ENCODE measurements at regions not wholly inside any gene's neighbourhood (a gene's known extent, or its start where the extent isn't known, plus 50 kb on each side); places are given as distances from the start of the nearest gene placed in this dataset.

DNA sequence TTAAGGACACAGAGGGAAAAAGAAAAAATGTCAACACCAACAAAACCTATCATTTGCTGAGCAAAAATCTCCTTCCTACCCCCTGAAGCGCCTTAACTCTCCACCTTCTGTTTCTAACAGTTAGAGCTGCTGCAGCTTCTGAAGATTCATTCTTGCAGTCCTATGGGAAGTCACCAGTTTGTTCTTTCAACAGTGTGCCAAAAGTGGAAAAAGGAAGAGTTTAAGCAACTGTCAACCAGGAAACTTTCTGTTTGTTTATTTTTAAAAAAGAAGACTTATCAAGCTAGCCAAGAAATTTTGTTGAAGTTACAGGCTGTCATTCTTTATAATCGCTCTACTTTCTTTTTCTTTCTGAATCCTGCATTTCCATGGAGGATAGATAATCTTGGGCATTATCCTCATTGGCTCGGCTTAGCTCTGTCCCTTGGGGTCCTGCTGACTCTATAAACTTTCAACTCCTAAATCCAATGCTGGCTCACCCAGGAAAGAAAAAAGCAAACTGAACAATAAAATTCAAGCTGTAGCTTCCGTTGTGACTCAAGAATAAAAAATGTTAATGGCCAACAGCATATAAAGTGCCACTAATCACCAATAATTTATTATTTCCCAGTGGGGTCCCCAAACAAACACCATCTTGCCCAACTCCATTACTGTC is 172.8 kb upstream of the CITED2 start:
- no peaks in the 10 kb centered on the region for H3K4me1 ChIP-seq (ENCODE audit: control insufficient read depth, insufficient read depth, low read length)
- no peaks in the 10 kb centered on the region for H3K36me3 ChIP-seq (ENCODE audit: control insufficient read depth, insufficient read depth, low read length)
- no peak overlapping the region for H3K4me3 ChIP-seq (ENCODE audit: low read length)
- H3K27ac ChIP-seq (ENCODE audit: low read length) = no peak overlapping the region
- H3K27me3 ChIP-seq (ENCODE audit: control insufficient read depth, insufficient read depth, low read length) = no peaks in the 10 kb centered on the region
- no peak for DNase-seq (ENCODE audit: low read depth, low spot score)
- no peaks in the 10 kb centered on the region for H3K9me3 ChIP-seq (ENCODE audit: control insufficient read depth, insufficient read depth, low read length)
- no CpG with 5 or more reads among the region's 4 CpGs for WGBS (ENCODE audit: insufficient coverage, insufficient read length)

DNA sequence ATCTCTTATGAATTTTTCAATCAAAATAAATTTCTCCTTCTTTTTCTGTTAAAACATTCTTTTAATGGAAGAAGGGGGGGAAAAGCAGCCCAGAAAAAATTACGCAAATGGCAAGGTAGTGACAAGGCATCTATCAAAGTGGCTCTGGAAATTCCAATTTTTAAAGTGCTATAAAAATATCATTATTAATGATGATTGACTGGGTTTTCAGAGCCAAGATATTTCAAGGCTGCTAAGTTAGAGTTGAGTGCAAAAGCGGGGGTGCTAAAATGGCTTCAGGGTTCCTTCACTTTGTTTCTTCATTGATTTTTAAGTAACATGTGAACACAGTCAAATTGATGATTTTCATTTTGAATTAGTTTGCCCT is 171.6 kb upstream of the CITED2 start:
- H3K27ac ChIP-seq (ENCODE audit: low read length) = no peak overlapping the region
- H3K4me1 ChIP-seq (ENCODE audit: control insufficient read depth, insufficient read depth, low read length) = no peaks in the 10 kb centered on the region
- WGBS (ENCODE audit: insufficient coverage, insufficient read length) = no CpG with 5 or more reads among the region's 2 CpGs
- no peaks in the 10 kb centered on the region for H3K36me3 ChIP-seq (ENCODE audit: control insufficient read depth, insufficient read depth, low read length)
- H3K9me3 ChIP-seq (ENCODE audit: control insufficient read depth, insufficient read depth, low read length) = no peaks in the 10 kb centered on the region
- H3K4me3 ChIP-seq (ENCODE audit: low read length) = no peak overlapping the region
- DNase-seq (ENCODE audit: low read depth, low spot score) = no peak
- H3K27me3 ChIP-seq (ENCODE audit: control insufficient read depth, insufficient read depth, low read length) = no peaks in the 10 kb centered on the region

DNA sequence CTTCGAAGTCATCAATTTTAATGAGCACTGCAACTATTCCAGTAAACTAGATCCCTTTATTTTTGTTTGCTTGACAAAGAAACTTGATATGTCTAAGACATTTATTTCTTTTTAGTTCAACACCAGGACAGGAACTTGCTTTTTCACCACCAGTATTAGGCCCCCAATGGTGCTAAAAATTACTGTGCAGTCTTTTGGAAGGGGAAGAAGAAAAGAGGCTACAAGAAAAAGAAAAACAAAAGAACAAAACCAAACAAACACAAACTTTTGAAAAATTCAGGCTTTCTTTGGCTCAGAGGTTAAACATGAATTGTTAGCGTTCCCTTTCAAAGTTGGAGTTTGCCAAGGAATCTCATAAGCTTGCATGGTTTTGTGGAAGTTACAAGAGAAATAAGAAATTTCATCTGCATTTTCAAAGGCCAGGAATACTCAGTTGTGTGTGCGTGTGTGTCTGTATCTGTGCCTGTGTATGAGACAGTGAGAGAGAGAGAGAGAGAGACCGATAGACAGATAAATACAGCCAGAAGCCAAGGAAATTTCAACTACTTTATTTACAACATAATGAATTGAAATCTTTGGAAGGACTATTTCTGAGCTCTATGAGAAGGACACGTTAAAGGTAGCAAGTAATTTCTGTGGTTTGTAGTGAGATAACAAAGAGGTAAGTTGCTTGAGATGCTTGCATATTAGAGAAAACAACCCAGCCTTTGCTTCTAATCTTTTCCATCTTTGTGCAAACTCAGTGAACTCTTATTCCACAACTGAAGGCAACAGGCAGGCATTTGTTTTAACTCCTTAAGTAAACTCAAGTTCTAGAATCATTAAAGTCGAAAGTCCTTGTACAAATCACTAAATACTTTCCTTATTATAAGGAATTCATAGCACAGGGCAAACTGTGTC is 171.0 kb upstream of the CITED2 start:
- Histone ChIP-seq H3K9me3 (ENCODE audit: control insufficient read depth, insufficient read depth, low read length) (no peaks in the 10 kb centered on the region), H3K27me3 (ENCODE audit: control insufficient read depth, insufficient read depth, low read length) (no peaks in the 10 kb centered on the region), H3K4me3 (ENCODE audit: low read length) (no peak overlapping the region), H3K27ac (ENCODE audit: low read length) (no peak overlapping the region), H3K36me3 (ENCODE audit: control insufficient read depth, insufficient read depth, low read length) (no peaks in the 10 kb centered on the region), H3K4me1 (ENCODE audit: control insufficient read depth, insufficient read depth, low read length) (no peaks in the 10 kb centered on the region)
- WGBS (ENCODE audit: insufficient coverage, insufficient read length) = no CpG with 5 or more reads among the region's 6 CpGs
- no peak for DNase-seq (ENCODE audit: low read depth, low spot score)

DNA sequence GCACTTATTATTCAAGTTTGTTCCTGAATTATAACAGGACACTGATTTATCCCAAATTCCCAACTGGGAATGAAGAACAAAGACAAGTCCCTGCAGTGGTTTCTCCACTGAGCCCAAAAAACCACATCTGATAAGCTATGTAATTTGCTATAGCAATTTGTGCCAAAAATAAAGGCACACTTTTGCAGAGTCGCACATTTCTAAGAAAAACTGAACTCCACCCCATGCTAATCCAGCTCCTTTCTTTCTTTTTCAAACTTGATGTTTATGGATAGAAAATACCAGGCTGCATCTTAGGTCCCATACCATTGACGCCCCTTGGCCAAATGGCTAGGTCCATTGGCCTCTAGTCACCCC is 170.2 kb upstream of the CITED2 start:
- Histone ChIP-seq H3K4me1 (ENCODE audit: control insufficient read depth, insufficient read depth, low read length) (no peaks in the 10 kb centered on the region), H3K36me3 (ENCODE audit: control insufficient read depth, insufficient read depth, low read length) (no peaks in the 10 kb centered on the region), H3K4me3 (ENCODE audit: low read length) (no peak overlapping the region), H3K9me3 (ENCODE audit: control insufficient read depth, insufficient read depth, low read length) (no peaks in the 10 kb centered on the region), H3K27me3 (ENCODE audit: control insufficient read depth, insufficient read depth, low read length) (no peaks in the 10 kb centered on the region), H3K27ac (ENCODE audit: low read length) (no peak overlapping the region)
- no peak for DNase-seq (ENCODE audit: low read depth, low spot score)
- no CpG with 5 or more reads among the region's 2 CpGs for WGBS (ENCODE audit: insufficient coverage, insufficient read length)

DNA sequence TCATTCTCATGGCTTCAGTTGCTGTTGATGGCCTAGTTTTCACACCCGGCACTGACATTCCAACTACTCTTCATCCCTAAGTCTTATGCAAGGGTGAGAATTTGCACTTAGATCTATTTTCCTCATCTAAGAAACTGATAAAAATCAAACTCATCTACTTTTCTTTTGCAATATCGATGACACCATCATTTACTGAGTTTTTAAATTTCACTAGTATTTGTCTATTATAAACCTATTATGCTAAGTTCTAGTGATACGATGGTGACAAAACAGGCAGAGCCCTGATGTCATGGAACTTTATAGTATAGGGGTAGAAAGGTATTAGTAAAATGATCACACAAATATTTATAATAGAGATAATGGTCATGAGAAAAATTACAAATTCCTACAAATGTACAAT is 167.9 kb upstream of the CITED2 start:
- H3K27ac ChIP-seq (ENCODE audit: low read length) = no peak overlapping the region
- no peaks in the 10 kb centered on the region for H3K36me3 ChIP-seq (ENCODE audit: control insufficient read depth, insufficient read depth, low read length)
- no peak overlapping the region for H3K4me3 ChIP-seq (ENCODE audit: low read length)
- no CpG with 5 or more reads among the region's 3 CpGs for WGBS (ENCODE audit: insufficient coverage, insufficient read length)
- H3K27me3 ChIP-seq (ENCODE audit: control insufficient read depth, insufficient read depth, low read length) = no peaks in the 10 kb centered on the region
- DNase-seq (ENCODE audit: low read depth, low spot score) = no peak
- no peaks in the 10 kb centered on the region for H3K9me3 ChIP-seq (ENCODE audit: control insufficient read depth, insufficient read depth, low read length)
- no peaks in the 10 kb centered on the region for H3K4me1 ChIP-seq (ENCODE audit: control insufficient read depth, insufficient read depth, low read length)

DNA sequence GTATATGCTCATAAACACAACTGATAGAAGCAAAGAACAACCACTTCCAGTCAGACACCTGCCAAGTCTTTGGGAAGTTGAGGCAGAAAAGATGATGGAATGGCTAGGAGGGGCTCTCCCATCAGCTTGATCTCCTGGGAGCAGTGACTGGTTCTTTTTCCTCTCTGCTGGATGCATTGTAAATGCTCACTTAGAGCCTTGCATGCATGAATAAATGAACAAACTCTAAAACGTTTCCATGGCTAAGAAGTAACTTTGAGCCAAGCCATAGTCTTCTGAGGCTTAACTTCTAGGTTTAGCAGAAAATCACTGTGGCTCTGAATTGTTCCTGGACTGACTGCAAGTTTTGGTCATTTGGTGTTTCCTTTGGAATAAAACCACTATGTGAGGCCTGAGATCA is 166.4 kb upstream of the CITED2 start:
- no CpG with 5 or more reads among the region's 1 CpG for WGBS (ENCODE audit: insufficient coverage, insufficient read length)
- Histone ChIP-seq H3K4me3 (ENCODE audit: low read length) (no peak overlapping the region), H3K27ac (ENCODE audit: low read length) (no peak overlapping the region), H3K9me3 (ENCODE audit: control insufficient read depth, insufficient read depth, low read length) (no peaks in the 10 kb centered on the region), H3K4me1 (ENCODE audit: control insufficient read depth, insufficient read depth, low read length) (no peaks in the 10 kb centered on the region), H3K36me3 (ENCODE audit: control insufficient read depth, insufficient read depth, low read length) (no peaks in the 10 kb centered on the region), H3K27me3 (ENCODE audit: control insufficient read depth, insufficient read depth, low read length) (no peaks in the 10 kb centered on the region)
- no peak for DNase-seq (ENCODE audit: low read depth, low spot score)

DNA sequence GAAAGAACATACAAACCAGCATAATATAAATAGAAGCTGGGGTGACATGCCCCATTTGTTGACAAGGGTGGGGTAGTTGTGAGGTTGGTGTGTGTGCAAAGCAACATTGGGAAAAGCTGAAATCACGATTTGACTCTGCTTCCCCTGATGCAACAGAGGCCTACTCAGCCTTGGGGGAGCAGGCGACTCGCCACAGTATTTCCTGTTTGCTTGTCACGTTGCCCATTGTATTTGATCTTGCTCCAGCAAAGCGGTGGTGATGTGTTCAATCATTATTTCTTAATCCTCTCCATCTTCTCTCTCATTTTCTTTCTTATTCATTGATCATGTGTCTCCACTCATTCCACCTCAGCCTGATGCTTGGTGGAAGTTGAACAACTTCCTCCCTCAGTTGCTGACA is 165.8 kb upstream of the CITED2 start:
- Histone ChIP-seq H3K27ac (ENCODE audit: low read length) (no peak overlapping the region), H3K4me3 (ENCODE audit: low read length) (no peak overlapping the region), H3K4me1 (ENCODE audit: control insufficient read depth, insufficient read depth, low read length) (no peaks in the 10 kb centered on the region), H3K27me3 (ENCODE audit: control insufficient read depth, insufficient read depth, low read length) (no peaks in the 10 kb centered on the region), H3K9me3 (ENCODE audit: control insufficient read depth, insufficient read depth, low read length) (no peaks in the 10 kb centered on the region), H3K36me3 (ENCODE audit: control insufficient read depth, insufficient read depth, low read length) (no peaks in the 10 kb centered on the region)
- DNase-seq (ENCODE audit: low read depth, low spot score) = no peak
- no CpG with 5 or more reads among the region's 5 CpGs for WGBS (ENCODE audit: insufficient coverage, insufficient read length)

DNA sequence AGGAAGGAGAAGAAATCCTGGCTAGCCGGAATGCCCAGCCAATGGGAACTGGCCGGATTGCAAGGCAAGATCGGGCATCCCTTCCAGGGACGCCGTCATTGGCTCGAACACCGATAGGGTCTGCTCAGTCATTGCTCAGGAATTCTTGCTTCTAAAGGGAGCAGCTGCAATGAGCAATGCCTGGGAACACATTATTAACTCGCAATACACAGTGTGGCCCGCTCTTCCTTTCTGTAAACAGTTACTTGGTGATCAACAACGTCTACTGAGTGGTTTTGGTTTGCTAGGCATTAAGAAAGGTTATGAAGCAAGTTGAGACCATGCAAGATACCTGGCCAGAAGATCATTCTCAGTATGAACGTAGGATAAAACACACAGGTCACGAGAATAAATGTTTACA is 165.4 kb upstream of the CITED2 start:
- WGBS (ENCODE audit: insufficient coverage, insufficient read length) = no CpG with 5 or more reads among the region's 12 CpGs
- Histone ChIP-seq H3K27me3 (ENCODE audit: control insufficient read depth, insufficient read depth, low read length) (no peaks in the 10 kb centered on the region), H3K36me3 (ENCODE audit: control insufficient read depth, insufficient read depth, low read length) (no peaks in the 10 kb centered on the region), H3K27ac (ENCODE audit: low read length) (no peak overlapping the region), H3K4me1 (ENCODE audit: control insufficient read depth, insufficient read depth, low read length) (no peaks in the 10 kb centered on the region), H3K9me3 (ENCODE audit: control insufficient read depth, insufficient read depth, low read length) (no peaks in the 10 kb centered on the region), H3K4me3 (ENCODE audit: low read length) (no peak overlapping the region)
- no peak for DNase-seq (ENCODE audit: low read depth, low spot score)

DNA sequence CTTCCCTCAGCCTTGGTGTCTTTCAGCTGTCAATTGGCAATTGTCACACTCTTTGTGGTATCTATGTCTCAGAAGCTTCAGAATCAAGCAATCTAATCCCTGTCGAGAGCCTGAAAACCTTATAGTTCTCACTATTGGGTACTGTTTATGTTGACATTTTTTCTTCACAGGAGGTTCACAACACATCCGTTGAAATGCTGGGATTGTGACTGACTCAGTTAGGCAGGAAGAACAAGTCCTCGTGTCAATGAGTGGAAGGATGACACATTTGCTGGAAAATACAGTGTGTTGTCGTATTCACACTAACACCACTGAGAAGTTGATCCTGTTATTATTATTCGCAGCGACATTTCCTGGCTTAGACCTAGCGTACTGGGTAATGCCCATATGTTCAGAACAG is 163.9 kb upstream of the CITED2 start:
- no peak overlapping the region for H3K27ac ChIP-seq (ENCODE audit: low read length)
- H3K4me3 ChIP-seq (ENCODE audit: low read length) = no peak overlapping the region
- no peaks in the 10 kb centered on the region for H3K36me3 ChIP-seq (ENCODE audit: control insufficient read depth, insufficient read depth, low read length)
- H3K9me3 ChIP-seq (ENCODE audit: control insufficient read depth, insufficient read depth, low read length) = no peaks in the 10 kb centered on the region
- no peak for DNase-seq (ENCODE audit: low read depth, low spot score)
- WGBS (ENCODE audit: insufficient coverage, insufficient read length) = no CpG with 5 or more reads among the region's 7 CpGs
- H3K4me1 ChIP-seq (ENCODE audit: control insufficient read depth, insufficient read depth, low read length) = no peaks in the 10 kb centered on the region
- H3K27me3 ChIP-seq (ENCODE audit: control insufficient read depth, insufficient read depth, low read length) = no peaks in the 10 kb centered on the region

DNA sequence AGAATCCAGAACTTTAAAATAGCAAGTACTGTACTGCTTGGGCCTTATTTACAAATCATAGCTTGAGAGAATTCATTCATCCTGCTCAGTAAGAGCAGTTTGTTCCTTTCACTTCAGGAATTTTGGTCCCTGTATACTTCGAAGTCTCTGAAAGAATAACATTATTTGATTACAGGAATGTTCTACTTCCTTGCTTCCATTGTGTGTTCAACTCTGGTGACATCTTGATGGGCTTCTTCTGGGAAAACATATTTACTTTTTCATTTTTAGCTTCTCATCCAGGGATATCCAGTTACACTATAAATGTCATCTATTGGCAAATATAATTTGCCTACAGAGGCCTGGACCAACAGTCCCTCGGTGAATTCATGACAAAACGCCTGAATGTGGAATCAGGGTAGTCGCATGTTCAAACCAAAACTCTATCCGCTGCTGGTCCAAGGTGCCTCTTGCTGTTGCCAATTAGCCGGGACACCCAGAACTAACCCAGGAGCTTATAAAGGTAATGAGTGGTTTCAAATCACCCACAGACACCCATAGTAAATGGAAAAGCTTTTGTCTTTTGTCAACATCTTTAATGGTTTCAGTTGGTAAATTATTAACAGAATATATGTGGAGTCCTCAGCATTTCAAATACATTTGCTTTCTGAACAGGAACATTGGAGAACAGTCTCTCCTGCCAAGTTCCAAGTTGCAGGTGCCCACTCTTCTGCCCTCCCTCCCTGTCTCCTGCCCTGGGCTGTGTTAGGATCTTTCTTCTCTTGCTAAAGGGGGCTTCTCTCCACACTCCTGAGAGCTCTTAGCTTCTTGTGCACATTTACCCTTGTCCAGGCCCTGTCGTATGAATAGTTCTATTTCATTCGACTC is 162.5 kb upstream of the CITED2 start:
- H3K36me3 ChIP-seq (ENCODE audit: control insufficient read depth, insufficient read depth, low read length) = no peaks in the 10 kb centered on the region
- H3K27ac ChIP-seq (ENCODE audit: low read length) = no peak overlapping the region
- H3K4me3 ChIP-seq (ENCODE audit: low read length) = no peak overlapping the region
- WGBS (ENCODE audit: insufficient coverage, insufficient read length) = no CpG with 5 or more reads among the region's 8 CpGs
- DNase-seq (ENCODE audit: low read depth, low spot score) = no peak
- no peaks in the 10 kb centered on the region for H3K4me1 ChIP-seq (ENCODE audit: control insufficient read depth, insufficient read depth, low read length)
- no peaks in the 10 kb centered on the region for H3K9me3 ChIP-seq (ENCODE audit: control insufficient read depth, insufficient read depth, low read length)
- no peaks in the 10 kb centered on the region for H3K27me3 ChIP-seq (ENCODE audit: control insufficient read depth, insufficient read depth, low read length)

Data from iPS DF 6.9 (cell line).